GM12872 (cell line): ENCODE measurements at regions not wholly inside any gene's neighbourhood (a gene's known extent, or its start where the extent isn't known, plus 50 kb on each side); places are given as distances from the start of the nearest gene placed in this dataset.

Experiments
- TF ChIP-seq, protein P1 (sequence below): IDR thresholded peaks from 3 replicates; pipeline ENCODE4 v1.5.1; 2011; ENCODE audit warnings: low read depth, mild to moderate bottlenecking, low read length, moderate library complexity; ENCODE audit not compliant: insufficient read depth

DNA sequence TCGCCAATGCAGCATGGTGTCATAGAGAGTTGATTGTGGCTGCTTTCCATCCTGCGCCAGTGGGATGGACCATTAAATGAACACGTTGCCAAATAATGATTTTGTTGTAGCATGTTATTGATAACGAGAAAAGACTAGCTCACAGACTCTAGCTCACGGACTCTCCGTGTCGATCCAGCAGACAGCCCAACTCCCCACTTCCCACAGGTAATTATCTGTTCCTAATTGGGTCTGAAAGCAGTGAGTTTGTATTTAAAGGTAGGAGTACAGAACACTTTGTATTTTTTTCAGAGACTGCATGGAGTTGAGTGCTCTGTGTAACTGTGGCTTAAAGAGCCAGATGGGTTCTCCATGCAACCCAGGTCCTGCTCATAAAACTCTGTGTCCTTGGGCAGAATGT lies 1250.5 kb downstream of the TYW1 start:
- TF ChIP-seq, protein P1, sequence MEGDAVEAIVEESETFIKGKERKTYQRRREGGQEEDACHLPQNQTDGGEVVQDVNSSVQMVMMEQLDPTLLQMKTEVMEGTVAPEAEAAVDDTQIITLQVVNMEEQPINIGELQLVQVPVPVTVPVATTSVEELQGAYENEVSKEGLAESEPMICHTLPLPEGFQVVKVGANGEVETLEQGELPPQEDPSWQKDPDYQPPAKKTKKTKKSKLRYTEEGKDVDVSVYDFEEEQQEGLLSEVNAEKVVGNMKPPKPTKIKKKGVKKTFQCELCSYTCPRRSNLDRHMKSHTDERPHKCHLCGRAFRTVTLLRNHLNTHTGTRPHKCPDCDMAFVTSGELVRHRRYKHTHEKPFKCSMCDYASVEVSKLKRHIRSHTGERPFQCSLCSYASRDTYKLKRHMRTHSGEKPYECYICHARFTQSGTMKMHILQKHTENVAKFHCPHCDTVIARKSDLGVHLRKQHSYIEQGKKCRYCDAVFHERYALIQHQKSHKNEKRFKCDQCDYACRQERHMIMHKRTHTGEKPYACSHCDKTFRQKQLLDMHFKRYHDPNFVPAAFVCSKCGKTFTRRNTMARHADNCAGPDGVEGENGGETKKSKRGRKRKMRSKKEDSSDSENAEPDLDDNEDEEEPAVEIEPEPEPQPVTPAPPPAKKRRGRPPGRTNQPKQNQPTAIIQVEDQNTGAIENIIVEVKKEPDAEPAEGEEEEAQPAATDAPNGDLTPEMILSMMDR = no peak

DNA sequence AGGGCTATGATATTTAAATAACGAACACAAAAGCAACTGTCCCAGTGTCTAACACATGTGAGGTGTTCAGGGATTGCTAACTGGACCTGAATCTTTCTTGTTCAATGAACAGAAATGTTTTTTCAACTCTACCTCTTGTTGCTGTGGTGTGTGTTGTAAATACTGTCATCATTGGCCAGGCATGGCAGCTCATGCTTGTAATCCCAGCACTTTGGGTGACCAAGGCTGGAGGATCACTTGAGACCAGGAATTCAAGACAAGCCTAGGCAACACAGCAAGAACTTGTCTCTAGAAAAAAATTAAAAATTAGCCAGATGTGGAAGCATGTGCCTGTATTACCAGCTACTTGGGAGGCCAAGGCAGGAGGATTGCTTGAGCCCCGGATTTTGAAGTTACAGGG lies 1250.9 kb downstream of the TYW1 start:
- TF ChIP-seq, protein P1 = no peak

DNA sequence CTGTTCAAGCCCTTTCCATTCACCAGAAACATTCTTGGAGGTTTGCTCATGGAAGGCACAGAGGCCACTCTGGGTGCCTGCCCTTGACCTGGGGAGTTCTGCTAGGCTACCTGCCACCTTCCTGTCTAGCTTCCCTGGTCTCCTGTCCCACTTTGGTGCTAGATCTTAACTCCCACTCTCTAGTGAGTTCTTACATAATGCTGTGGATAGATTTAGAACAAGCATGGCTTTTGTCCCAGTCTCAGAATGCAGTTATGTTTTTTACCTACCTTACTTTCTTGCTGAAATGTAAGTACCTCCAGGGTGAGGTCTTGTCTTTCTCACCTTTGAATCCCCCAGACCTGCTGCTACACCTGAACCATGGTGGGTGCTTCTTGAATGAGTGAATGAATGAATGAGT lies 1252.3 kb downstream of the TYW1 start:
- TF ChIP-seq, protein P1 = no peak

DNA sequence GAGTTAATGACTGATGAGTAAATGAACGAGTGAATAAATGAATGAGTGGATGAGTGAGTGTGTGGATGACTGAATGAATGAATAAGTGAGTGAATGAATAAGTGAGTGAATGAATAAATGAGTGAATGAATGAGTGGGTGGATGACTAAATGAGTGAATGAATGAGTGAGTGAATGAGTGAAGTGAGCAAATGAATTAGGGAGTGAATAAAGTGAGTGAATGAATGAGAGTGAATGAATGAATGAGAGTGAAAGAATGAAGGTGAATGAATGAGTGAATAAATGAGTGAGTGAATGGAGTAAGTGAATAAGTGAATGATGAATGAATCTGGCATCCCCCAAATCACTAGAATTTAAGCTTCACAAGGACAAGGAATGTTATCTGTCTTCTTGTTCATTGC lies 1253.0 kb downstream of the TYW1 start:
- TF ChIP-seq, protein P1 = no peak

DNA sequence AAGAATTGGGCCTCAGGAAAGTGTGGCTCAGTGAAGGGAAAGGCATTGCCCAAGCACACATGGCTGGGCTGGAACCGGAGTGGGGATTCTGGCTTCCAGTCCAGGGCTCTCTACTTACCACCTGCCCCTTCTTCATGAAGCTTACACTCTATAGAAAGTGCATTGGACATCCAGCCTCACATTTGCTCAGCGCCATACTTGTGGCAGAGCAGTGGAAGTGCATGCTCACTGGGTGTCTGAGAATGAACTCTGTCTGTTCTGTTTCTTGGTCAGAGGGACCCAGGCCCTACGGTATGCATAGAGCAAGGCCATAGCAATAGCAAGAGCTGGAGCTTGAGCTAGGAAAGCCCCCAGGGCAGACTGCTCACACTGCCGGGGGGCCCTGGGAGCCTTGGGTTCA lies 1253.5 kb downstream of the TYW1 start:
- TF ChIP-seq, protein P1 = no peak

DNA sequence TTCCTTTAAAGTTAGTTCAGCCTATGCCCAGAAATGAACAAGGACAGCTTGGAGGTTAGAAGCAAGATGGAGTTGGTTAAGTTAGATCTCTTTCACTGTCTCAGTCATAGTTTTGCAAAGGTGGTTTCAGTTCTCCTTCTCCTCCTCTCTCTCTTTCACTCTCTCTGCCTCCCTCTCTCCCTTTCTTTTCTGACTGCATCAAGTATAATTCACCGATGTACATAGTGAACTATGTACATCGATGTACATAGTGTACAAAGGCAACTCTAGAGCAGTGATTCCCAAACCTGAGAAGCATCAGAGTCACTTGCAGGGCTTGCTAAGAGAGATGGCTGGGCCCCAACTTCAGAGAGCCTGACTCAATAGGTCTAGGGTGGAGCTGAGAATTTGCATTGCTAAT lies 1259.7 kb downstream of the TYW1 start:
- TF ChIP-seq, protein P1 = no peak

DNA sequence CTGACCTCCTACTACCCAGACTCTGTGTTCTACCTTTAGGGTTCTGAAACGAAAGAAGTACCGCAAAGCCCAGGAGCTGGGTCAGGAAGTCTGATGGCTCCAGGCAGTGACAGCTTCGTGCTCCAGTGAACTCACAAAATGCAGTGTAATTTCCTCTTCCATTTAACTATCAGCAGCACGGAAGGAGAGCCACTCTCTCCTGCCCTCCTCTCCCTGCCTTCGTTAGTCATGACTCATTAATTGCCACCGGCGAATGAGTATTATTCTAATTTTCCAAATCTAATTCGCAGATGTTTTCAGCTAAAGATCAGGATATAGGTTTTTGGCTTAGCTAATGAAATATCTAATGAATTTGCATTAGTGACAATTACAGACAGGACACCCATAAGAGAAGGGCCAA lies 1262.0 kb downstream of the TYW1 start:
- TF ChIP-seq, protein P1 = no peak

DNA sequence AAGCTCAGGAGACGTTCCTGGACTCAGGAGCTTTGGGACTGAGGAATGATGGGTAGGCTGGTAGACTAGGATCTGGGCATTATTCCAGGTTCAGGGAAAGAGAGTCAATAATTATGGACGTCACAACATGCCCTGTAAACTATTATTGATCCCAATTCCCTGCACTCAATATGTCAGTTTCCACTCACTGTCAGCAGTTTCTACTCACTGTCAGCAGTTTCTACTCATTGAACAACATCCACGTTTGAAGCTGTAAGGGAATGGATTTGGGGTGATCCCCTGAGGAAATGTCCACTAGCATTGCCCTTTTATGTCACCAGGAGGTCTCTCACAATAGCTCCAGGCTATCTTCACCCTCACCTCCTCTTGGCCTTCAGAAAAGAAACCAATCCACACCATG lies 1268.6 kb downstream of the TYW1 start:
- TF ChIP-seq, protein P1 = no peak
